GM18951 (cell line): ENCODE measurements at regions not wholly inside any gene's neighbourhood (a gene's known extent, or its start where the extent isn't known, plus 50 kb on each side); places are given as distances from the start of the nearest gene placed in this dataset.

ENCODE experiments used
- POLR2A ChIP-seq: IDR thresholded peaks from 4 replicates; pipeline ENCODE4 v1.6.1; 2011; ENCODE audit warnings: mild to moderate bottlenecking; ENCODE audit not compliant: insufficient read length, insufficient read depth; ENCODE audit errors: extremely low read depth
- in situ Hi-C: fragments of 300-500 bp; cut with MboI; formaldehyde crosslinking; loops from one replicate; pipeline ENCODE4 v1.12.0; 2022; ENCODE audit warnings: low sequenced_read_pairs, mixed read lengths, inconsistent platforms; ENCODE audit not compliant: unreplicated experiment

GRCh38 chr4:81622028-81622427 is 150.3 kb upstream of the RASGEF1B start:
- no peak for TF ChIP-seq POLR2A
- in situ Hi-C loops = no loop called here

GRCh38 chr4:81621490-81621889 is 149.8 kb upstream of the RASGEF1B start:
- in situ Hi-C loops = no loop called here
- no peak for TF ChIP-seq POLR2A

DNA sequence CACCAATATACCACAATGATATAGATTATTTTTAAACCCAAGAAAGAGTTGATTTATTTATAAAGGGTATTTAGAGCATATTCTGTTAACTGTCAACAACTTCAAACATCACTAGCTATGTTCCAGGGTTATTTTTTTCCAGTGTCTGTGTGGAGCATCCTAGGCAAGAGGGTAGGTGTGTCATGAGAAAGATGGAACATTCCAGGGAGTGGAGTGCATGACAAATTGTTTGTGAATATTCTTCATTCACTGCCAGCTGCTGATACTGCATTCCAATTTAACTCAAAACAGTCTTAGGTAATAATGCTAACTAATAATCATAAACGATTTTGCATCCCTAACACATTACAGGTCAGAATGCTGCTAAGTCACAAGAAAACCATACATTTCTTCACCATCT is 148.7 kb upstream of the RASGEF1B start:
- no peak for TF ChIP-seq POLR2A
- in situ Hi-C loops = no loop called here

DNA sequence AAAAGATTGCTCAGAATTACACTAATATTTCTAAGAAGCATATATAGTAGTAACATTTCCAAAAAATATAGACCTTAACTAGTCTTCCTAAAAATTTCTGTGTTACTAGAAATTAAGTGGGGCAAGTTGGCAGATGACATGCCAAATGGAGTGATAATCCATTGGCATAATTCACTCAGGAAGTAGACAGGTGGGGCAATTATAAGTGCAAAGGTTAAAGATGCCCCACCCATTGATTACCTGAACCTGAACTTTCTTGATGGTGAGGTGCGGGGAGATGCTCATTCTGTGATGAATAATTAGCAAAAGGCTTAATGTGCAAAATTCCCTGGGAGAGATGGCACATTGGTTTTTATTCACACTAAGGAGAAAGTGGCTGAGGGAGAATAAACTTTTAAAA is 145.8 kb upstream of the RASGEF1B start:
- no peak for TF ChIP-seq POLR2A
- in situ Hi-C loops = no loop called here

GRCh38 chr4:81611221-81611620 is 139.5 kb upstream of the RASGEF1B start:
- in situ Hi-C loops = no loop called here
- TF ChIP-seq POLR2A = no peak

- in situ Hi-C loops = no loop called here
- no peak for TF ChIP-seq POLR2A
These were observed 138.1 kb upstream of the RASGEF1B start for GRCh38 chr4:81609844-81610243.

GRCh38 chr4:81607950-81608349 is 136.2 kb upstream of the RASGEF1B start:
- no peak for TF ChIP-seq POLR2A
- in situ Hi-C loops = no loop called here

GRCh38 chr4:81606801-81607501 is 135.2 kb upstream of the RASGEF1B start:
- no peak for TF ChIP-seq POLR2A
- in situ Hi-C loops = no loop called here

- no peak for TF ChIP-seq POLR2A
- in situ Hi-C loops = no loop called here
These were observed 134.5 kb upstream of the RASGEF1B start for GRCh38 chr4:81606166-81606565.

- in situ Hi-C loops = no loop called here
- TF ChIP-seq POLR2A = no peak
These were observed 133.6 kb upstream of the RASGEF1B start for GRCh38 chr4:81605271-81605670.

- TF ChIP-seq POLR2A = no peak
- in situ Hi-C loops = no loop called here
These were observed 133.0 kb upstream of the RASGEF1B start for GRCh38 chr4:81604683-81605218.

GRCh38 chr4:81602854-81603253 is 131.1 kb upstream of the RASGEF1B start:
- no peak for TF ChIP-seq POLR2A
- in situ Hi-C loops = no loop called here

GRCh38 chr4:81601358-81601694 is 129.6 kb upstream of the RASGEF1B start:
- no peak for TF ChIP-seq POLR2A
- in situ Hi-C loops = no loop called here

DNA sequence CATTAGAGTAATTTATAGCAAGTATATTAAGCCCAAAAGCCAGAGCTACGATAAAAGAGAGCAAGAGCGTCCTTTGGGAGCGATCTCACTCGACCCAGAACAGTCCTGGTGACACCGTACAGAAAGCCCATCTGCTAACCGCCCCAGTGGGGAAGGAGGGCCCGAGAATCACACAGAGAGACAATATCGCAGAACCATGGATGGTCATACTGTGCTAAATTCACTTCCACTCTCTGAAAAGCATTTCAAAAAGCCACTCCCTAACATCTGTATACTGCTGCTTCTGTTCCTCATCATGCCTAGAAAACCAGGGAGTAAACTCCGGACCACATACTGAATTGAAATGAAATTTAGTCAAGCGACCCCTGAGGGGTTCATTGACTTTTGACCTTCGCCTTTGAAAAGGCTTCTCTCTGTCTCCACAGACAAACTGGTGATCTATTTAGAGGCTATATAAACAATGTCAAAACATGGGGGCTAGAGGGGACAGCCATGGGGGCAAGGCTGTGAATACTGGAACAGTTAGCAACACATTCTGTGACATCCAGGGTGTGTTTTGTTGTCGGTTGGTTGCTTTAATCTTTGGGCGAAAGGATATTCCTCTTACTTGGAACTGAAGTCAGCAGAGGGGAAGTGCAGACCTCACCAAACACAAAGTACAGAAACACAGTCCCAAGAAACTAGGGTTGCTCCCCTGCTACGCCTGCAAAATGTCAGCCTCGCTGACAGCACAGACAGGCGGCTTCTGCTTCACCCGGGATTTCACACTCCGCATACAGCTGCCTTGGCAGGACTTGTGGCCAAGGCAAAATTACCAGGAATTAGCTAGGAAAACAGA is 129.0 kb upstream of the RASGEF1B start:
- TF ChIP-seq POLR2A = no peak
- in situ Hi-C loops = no loop called here
